Lower leg skin (tissue), 3 donors: ENCODE measurements at regions not wholly inside any gene's neighbourhood (a gene's known extent, or its start where the extent isn't known, plus 50 kb on each side); places are given as distances from the start of the nearest gene placed in this dataset.

Source experiments
- CTCF ChIP-seq, 3 donors: fragments of 450-650 bp; IDR thresholded peaks; one replicate each; pipeline ENCODE4 v1.5.1; 2016; ENCODE audit warnings: antibody characterized with exemption in 3 of 3, mild to moderate bottlenecking in 3 of 3, moderate library complexity in 2 of 3
- POLR2A ChIP-seq, 2 donors: fragments of 450-650 bp; IDR thresholded peaks; one replicate each; pipeline ENCODE4 v1.6.1; 2016 to 2017; ENCODE audit warnings: antibody characterized with exemption in 2 of 2, mild to moderate bottlenecking in 1 of 2, moderate library complexity in 1 of 2

- TF ChIP-seq CTCF (IDR thresholded peaks at IDR 0.05) (no peak), POLR2A (IDR thresholded peaks at IDR 0.05) (no peak)
Observed at GRCh38 chr2:33681364-33681757, 82.3 kb upstream of the FAM98A start.
